ENCODE measurements at regions not wholly inside any gene's neighbourhood (a gene's known extent, or its start where the extent isn't known, plus 50 kb on each side); places are given as distances from the start of the nearest gene placed in this dataset.

GRCh38 chr2:221833966-221834365 is 261.9 kb upstream of the EPHA4 start:
- no peak for TF ChIP-seq CTCF (conservative IDR thresholded peaks at IDR 0.05)
- no peak overlapping the region for H3K27ac ChIP-seq

DNA sequence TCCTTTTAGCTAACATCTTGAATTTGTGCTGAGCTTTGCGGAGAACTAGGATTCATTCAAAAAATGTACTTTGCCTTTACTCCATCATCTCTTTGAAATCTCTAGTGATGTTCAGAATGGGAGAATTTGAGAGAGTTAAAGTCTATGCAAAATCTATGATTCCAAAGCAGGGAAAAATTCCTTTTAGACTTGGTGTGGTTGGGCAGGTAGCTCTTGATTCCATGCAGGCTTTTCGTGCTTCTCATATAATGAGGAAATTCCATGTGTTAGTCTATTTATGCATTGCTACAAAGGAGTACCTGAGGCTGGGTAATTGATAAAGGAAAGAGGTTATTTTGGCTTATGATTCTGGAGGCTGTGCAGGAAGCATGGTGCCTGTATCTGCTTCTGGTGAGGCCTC is 258.9 kb upstream of the EPHA4 start:
- H3K27ac ChIP-seq, result no peak overlapping the region
- TF ChIP-seq CTCF (conservative IDR thresholded peaks at IDR 0.05), result no peak

GRCh38 chr2:221822416-221822815 is 250.3 kb upstream of the EPHA4 start:
- no peak overlapping the region for H3K27ac ChIP-seq
- TF ChIP-seq CTCF (conservative IDR thresholded peaks at IDR 0.05), result no peak

DNA sequence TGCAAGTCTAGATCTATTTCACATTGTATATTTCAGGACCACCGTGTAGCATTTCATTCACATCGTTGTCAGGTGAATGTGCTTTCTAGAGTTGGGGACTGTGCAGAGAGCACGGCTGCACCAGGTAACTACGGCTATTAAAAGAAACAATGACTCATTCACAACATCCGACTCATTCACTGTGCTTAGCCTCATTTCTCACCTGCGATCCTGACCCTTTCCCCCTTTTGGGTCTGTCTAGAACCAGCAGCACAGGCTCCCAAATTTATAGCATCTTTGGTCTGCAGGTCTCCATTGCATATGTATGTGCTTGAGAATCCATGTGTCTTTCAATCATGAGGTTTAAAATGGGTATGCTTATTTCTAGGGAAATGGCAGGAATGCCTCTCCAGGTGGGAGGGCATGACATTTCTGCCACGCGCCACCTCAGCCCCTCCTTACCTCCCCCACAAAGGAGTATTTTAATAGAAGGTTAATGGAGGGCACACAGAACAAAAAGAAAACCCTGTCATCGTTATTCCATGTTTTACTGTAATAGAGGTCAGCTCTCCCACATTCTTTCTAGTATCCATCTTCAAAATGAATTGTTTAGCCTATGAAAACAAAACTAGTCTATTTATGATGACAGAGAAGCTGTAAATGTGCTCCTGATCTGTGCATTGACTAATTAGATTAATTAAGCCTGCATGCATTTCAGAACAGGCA is 246.7 kb upstream of the EPHA4 start:
- no peak overlapping the region for H3K27ac ChIP-seq
- TF ChIP-seq CTCF (conservative IDR thresholded peaks at IDR 0.05), result no peak

GRCh38 chr2:221817878-221818277 is 245.8 kb upstream of the EPHA4 start:
- no peak for TF ChIP-seq CTCF (conservative IDR thresholded peaks at IDR 0.05)

DNA sequence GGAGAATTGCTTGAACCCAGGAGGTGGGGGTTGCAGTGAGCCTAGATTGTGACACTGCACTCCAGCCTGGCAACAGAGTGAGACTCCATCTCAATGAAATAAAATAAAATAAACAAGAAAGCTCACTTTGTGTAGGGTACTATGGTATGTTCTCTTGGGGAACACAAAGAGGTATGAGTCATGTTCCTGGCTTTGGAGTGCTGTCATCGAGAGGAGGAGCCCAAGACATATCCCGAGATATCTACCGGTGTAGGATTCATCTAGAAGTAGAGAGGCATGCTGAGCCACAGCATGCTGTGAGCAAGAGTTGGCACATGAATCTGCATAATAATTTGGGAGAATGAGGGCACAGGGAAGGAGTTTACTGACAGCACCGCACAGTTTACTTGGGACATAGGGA is 244.9 kb upstream of the EPHA4 start:
- TF ChIP-seq CTCF (conservative IDR thresholded peaks at IDR 0.05), result no peak

More at GRCh38 chr2:221817878-221818277, 245.8 kb upstream of the EPHA4 start:
- no peak overlapping the region for H3K27ac ChIP-seq

GRCh38 chr2:221816566-221816965 is 244.5 kb upstream of the EPHA4 start:
- no peak for TF ChIP-seq CTCF (conservative IDR thresholded peaks at IDR 0.05)
- H3K27ac ChIP-seq, result no peak overlapping the region

More for the DNA sequence above, 244.9 kb upstream of the EPHA4 start:
- no peak overlapping the region for H3K27ac ChIP-seq
